Thoracic aorta (tissue), 2 donors: ENCODE measurements at regions not wholly inside any gene's neighbourhood (a gene's known extent, or its start where the extent isn't known, plus 50 kb on each side); places are given as distances from the start of the nearest gene placed in this dataset.

ENCODE experiments used
- ATAC-seq: fragments of 150-250 bp; one replicate; pipeline ENCODE4 v1.8.0; 2017; ENCODE audit warnings: low read depth; ENCODE audit not compliant: insufficient number of reproducible peaks, low FRiP score
- DNase-seq: peaks from one replicate; pipeline ENCODE4 v3.0.0-alpha.2; 2020; ENCODE audit warnings: low spot score
- H3K27ac ChIP-seq, 2 donors: fragments of 200-600 bp; sonication (generic); 1 replicate in 1 of 2; 2 replicates in 1 of 2; pipeline ENCODE4 v1.5.1; 2016; ENCODE audit warnings: mild to moderate bottlenecking in 2 of 2, moderate library complexity in 2 of 2
- H3K27me3 ChIP-seq: fragments of 200-600 bp; sonication (generic); replicated peaks from 2 replicates; pipeline ENCODE4 v1.6.0; 2016; ENCODE audit warnings: mild to moderate bottlenecking; ENCODE audit not compliant: insufficient read depth
- H3K36me3 ChIP-seq: fragments of 200-600 bp; sonication (generic); one replicate; pipeline ENCODE4 v1.5.1; 2016
- H3K4me1 ChIP-seq, 2 donors: fragments of 200-600 bp; sonication (generic); 1 replicate in 1 of 2; 2 replicates in 1 of 2; pipeline versions ENCODE4 v1.5.1 to v1.6.0; 2016; ENCODE audit warnings: low read depth in 2 of 2, mild to moderate bottlenecking in 1 of 2; ENCODE audit not compliant: control insufficient read depth in 1 of 2
- H3K4me3 ChIP-seq: fragments of 200-600 bp; sonication (generic); 2 replicates; pipeline ENCODE4 v1.5.1; 2016; ENCODE audit warnings: mild to moderate bottlenecking
- H3K9me3 ChIP-seq: fragments of 200-600 bp; sonication (generic); 2 replicates; pipeline ENCODE4 v1.5.1; 2016
- TF ChIP-seq, protein P1 (sequence below): fragments of 200-600 bp; sonication (generic); IDR thresholded peaks from one replicate; pipeline ENCODE4 v1.5.1; 2019; ENCODE audit warnings: antibody characterized with exemption

DNA sequence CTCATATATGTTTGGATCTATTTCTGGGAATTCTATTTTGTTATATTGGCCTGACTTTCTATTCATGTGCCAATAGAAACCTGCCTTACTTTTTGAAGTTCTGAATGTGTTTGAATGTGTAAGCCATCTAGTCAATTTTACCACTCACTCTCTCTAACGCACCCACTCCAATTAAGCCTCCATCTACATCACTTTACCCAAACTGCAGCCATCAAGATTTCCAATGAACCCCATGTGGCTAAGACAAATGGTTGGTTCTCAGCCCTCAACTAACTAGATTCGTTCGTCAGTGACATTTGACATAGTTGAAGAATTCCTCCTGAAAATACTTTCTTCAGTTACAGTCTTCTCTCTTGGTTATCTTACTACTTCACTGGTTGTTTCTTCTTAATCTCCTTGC lies 137.3 kb upstream of the FSHR start:
- Histone ChIP-seq H3K4me1 (no peaks in the 10 kb centered on the region), H3K27me3 (no peaks in the 10 kb centered on the region), H3K27ac (no peak overlapping the region), H3K36me3 (no peaks in the 10 kb centered on the region), H3K4me3 (no peak overlapping the region), H3K9me3 (no peaks in the 10 kb centered on the region)
- TF ChIP-seq, protein P1, sequence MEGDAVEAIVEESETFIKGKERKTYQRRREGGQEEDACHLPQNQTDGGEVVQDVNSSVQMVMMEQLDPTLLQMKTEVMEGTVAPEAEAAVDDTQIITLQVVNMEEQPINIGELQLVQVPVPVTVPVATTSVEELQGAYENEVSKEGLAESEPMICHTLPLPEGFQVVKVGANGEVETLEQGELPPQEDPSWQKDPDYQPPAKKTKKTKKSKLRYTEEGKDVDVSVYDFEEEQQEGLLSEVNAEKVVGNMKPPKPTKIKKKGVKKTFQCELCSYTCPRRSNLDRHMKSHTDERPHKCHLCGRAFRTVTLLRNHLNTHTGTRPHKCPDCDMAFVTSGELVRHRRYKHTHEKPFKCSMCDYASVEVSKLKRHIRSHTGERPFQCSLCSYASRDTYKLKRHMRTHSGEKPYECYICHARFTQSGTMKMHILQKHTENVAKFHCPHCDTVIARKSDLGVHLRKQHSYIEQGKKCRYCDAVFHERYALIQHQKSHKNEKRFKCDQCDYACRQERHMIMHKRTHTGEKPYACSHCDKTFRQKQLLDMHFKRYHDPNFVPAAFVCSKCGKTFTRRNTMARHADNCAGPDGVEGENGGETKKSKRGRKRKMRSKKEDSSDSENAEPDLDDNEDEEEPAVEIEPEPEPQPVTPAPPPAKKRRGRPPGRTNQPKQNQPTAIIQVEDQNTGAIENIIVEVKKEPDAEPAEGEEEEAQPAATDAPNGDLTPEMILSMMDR, result no peak
- ATAC-seq, result no peak
- DNase-seq, result no peak

DNA sequence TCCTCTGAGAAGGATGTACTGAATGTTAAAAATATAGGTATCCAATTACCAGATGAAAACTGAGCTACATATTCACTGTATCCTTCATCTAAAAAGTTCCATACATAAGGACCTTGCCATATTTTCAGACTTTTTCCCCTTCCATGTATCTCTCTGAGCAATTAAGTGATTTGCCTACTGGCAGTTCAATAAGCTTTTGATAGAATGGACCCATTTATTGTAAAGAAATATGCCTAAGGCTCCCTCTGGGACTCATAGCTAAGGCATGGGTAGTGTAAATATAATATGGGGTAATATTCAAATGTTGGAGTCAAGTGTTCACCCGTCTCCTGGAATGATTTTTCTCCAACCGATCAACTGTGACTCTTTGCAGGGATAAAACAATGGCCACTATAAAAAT lies 135.4 kb upstream of the FSHR start:
- Histone ChIP-seq H3K4me3 (no peak overlapping the region), H3K4me1 (no peaks in the 10 kb centered on the region), H3K27ac (no peak overlapping the region), H3K36me3 (no peaks in the 10 kb centered on the region), H3K27me3 (no peaks in the 10 kb centered on the region), H3K9me3 (no peaks in the 10 kb centered on the region)
- no peak for ATAC-seq
- no peak for DNase-seq
- TF ChIP-seq, protein P1, result no peak

DNA sequence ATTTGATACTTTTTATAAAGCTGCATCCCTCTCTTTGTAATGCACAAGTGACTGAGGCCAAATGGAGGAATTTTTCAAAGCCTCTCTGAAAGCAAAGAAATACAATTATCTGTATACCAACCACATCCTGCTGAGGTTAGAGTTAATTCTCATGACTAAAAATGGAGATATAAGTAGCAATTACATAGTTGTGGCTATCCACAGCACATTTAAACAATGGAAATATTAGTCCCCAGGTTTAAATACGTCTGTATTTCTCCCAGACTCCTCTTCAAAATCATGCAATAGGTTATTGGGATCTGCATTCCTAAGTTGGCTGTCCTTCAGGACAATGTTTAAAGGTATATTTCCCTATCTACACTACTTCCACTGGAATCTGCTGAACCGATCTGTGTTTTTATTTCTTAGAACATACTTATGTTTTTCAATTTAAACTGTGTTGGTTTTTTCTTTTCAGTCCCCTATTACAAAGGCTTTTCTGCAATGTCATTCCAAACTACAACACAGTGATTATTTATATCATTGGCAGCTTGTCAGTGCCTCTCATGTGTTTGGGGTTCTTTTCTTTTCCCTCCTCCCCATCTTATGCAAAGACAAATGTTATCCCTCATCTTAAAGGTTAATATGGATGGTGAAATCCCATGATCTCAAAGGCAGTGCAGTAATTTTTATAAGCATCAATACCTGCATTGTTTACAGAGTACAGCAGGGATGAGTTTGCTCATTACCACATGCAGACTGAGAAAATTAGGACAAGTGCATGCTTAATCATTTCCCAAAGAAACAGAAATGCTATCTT lies 134.8 kb upstream of the FSHR start:
- TF ChIP-seq, protein P1, result no peak
- no peaks in the 10 kb centered on the region for H3K36me3 ChIP-seq
- ATAC-seq (no peak), DNase-seq (no peak)
- H3K27ac ChIP-seq, result no peak overlapping the region
- no peaks in the 10 kb centered on the region for H3K9me3 ChIP-seq
- no peaks in the 10 kb centered on the region for H3K27me3 ChIP-seq
- H3K4me3 ChIP-seq, result no peak overlapping the region
- H3K4me1 ChIP-seq, result no peaks in the 10 kb centered on the region

DNA sequence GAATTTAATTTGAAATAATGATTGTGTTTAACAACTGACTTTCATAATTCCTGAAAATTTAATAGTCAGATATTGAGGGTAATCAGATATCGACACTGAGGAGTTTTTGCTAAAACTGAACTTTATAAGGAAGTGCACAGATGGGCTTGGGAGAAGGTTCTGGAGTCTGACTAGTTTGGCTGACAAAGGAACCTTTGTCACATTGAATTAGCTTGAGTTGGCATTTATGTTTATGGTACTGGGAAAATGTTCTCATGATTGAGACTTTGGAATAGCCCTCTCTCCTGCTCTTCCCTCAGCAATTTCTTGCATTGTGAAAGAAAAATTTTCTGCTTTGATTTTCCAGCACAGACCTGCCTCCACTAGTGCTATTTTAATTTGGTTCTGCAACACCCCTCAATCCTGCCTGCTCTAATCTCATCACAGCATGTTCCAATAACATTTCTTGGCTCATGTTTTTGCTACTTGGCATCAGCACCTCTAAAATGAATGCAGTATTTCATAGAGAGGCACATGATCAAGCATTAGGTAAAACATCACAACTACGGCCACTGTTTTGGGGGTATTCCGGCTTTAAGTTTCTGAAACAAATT lies 133.9 kb upstream of the FSHR start:
- no peaks in the 10 kb centered on the region for H3K27me3 ChIP-seq
- no peak overlapping the region for H3K27ac ChIP-seq
- H3K4me3 ChIP-seq, result no peak overlapping the region
- no peak for DNase-seq
- no peaks in the 10 kb centered on the region for H3K9me3 ChIP-seq
- TF ChIP-seq, protein P1, result no peak
- no peaks in the 10 kb centered on the region for H3K36me3 ChIP-seq
- no peak for ATAC-seq
- H3K4me1 ChIP-seq, result no peaks in the 10 kb centered on the region

DNA sequence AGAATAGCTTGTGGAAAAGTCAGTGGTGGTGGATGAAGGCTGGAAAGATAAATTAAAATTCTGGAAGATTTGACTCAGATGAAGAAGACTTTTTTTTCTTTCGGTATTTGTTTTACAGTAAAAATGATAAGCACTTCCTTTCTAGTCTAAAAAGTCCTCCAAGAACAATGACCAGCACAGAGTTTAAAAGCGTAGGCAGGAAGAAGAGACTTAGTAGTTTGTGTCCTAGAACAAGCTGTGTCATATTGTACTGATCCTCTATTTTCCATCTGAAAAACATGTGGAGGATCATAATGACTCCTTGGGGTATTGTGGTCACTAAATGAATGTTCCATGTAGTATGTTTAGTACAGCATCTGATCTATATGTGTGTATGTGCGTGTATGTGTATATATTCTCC lies 132.4 kb upstream of the FSHR start:
- no peaks in the 10 kb centered on the region for H3K36me3 ChIP-seq

More for the DNA sequence above, 132.4 kb upstream of the FSHR start:
- H3K27ac ChIP-seq, result no peak overlapping the region
- H3K27me3 ChIP-seq, result no peaks in the 10 kb centered on the region
- DNase-seq, result no peak
- H3K4me1 ChIP-seq, result no peaks in the 10 kb centered on the region
- ATAC-seq, result no peak
- TF ChIP-seq, protein P1, result no peak
- no peak overlapping the region for H3K4me3 ChIP-seq
- H3K9me3 ChIP-seq, result no peaks in the 10 kb centered on the region
